A549 (cell line): ENCODE measurements at regions not wholly inside any gene's neighbourhood (a gene's known extent, or its start where the extent isn't known, plus 50 kb on each side); places are given as distances from the start of the nearest gene placed in this dataset.

Source experiments
- ATAC-seq, 2 experiments: fragments of 200-7000 bp in 1 of 2; fragments of >200 bp in 1 of 2; cut with Nextera tagmentation in 1 of 2; cut with Tn5 transposase in 1 of 2; 3 replicates each; pipeline versions ENCODE4 v1.8.0 to v1.9.1; 2018 to 2020; ENCODE audit warnings: mild to moderate bottlenecking in 1 of 2, moderate library complexity in 1 of 2
- CTCF ChIA-PET: fragments of 300-600 bp; sonication (Branson Sonifier 250); formaldehyde crosslinking; extraction: SDS; loops from one replicate; lab custom pipeline; 2021; ENCODE audit warnings: antibody characterized with exemption, inconsistent platforms; lab: Yijun Ruan, JAX
- POLR2A ChIA-PET: fragments of 350-600 bp; formaldehyde crosslinking; extraction: SDS; loops from one replicate; lab custom pipeline; 2021; ENCODE audit warnings: antibody characterized with exemption, inconsistent platforms; lab: Yijun Ruan, JAX
- DNase-seq, 2 experiments: peaks; one replicate each; pipeline versions ENCODE4 v3.0.0 to v3.0.0-alpha.2; 2011 to 2016; ENCODE audit warnings: low read depth in 1 of 2, low spot score in 1 of 2
- FAIRE-seq: peaks from 2 replicates; lab custom pipeline; 2011; peaks lifted over from hg19 to GRCh38; lab: Jason Lieb, UNC
- H3K27ac ChIP-seq, 2 experiments: fragments of >200 bp; sonication (Bioruptor Twin); formaldehyde crosslinking; 3 replicates each; pipeline ENCODE4 v1.5.1; 2016 to 2017
- H3K4me1 ChIP-seq: fragments of >200 bp; sonication (Bioruptor Twin); formaldehyde crosslinking; 3 replicates; pipeline ENCODE4 v1.6.1; 2016
- H3K4me2 ChIP-seq: fragments of >200 bp; sonication (Bioruptor Twin); formaldehyde crosslinking; 3 replicates; pipeline ENCODE4 v1.6.1; 2016
- H3K4me3 ChIP-seq: fragments of >200 bp; sonication (Bioruptor Twin); formaldehyde crosslinking; 3 replicates; pipeline ENCODE4 v1.5.1; 2016
- H3K9me3 ChIP-seq: fragments of >200 bp; sonication (Bioruptor Twin); formaldehyde crosslinking; 3 replicates; pipeline ENCODE4 v1.6.1; 2016
- CHD2 ChIP-seq: fragments of 150-350 bp; IDR thresholded peaks from 2 replicates; pipeline ENCODE4 v1.6.1; 2014; ENCODE audit warnings: low read length; ENCODE audit not compliant: partially characterized antibody
- EHMT2 ChIP-seq: fragments of 200-600 bp; sonication (generic); IDR thresholded peaks from 2 replicates; pipeline ENCODE4 v1.6.1; 2016; ENCODE audit warnings: antibody characterized with exemption, low read depth, mild to moderate bottlenecking, moderate library complexity
- EP300 ChIP-seq, 2 experiments: fragments of >200 bp; sonication (Bioruptor Twin); formaldehyde crosslinking; IDR thresholded peaks; 2 replicates in 1 of 2; 3 replicates in 1 of 2; pipeline ENCODE4 v1.6.1; 2016 to 2017
- ESRRA ChIP-seq: fragments of 150-350 bp; IDR thresholded peaks from 2 replicates; pipeline ENCODE4 v1.6.1; 2014; ENCODE audit warnings: mild to moderate bottlenecking, low read length, borderline replicate concordance
- FOSB ChIP-seq: fragments of 250-450 bp; sonication (Bioruptor Pico); IDR thresholded peaks from 2 replicates; pipeline ENCODE4 v1.5.0; 2020; ENCODE audit warnings: mild to moderate bottlenecking, moderate library complexity
- FOXS1 ChIP-seq: fragments of 250-450 bp; sonication (Bioruptor Pico); IDR thresholded peaks from 2 replicates; pipeline ENCODE4 v1.5.0; 2020; ENCODE audit warnings: mild to moderate bottlenecking, moderate library complexity
- GATA3 ChIP-seq: IDR thresholded peaks from 2 replicates; pipeline ENCODE4 v1.6.1; 2012; ENCODE audit warnings: borderline replicate concordance
- HDAC2 ChIP-seq: fragments of 200-600 bp; sonication (generic); IDR thresholded peaks from 2 replicates; pipeline ENCODE4 v1.6.1; 2016
- HEYL ChIP-seq: fragments of 250-450 bp; sonication (Bioruptor Pico); IDR thresholded peaks from 2 replicates; pipeline ENCODE4 v1.8.0; 2021; ENCODE audit warnings: mild to moderate bottlenecking, moderate library complexity
- HOXA7 ChIP-seq: fragments of 250-450 bp; sonication (Bioruptor Pico); IDR thresholded peaks from 2 replicates; pipeline ENCODE4 v1.5.0; 2020; ENCODE audit warnings: mild to moderate bottlenecking, moderate library complexity
- KDM1A ChIP-seq: fragments of 200-600 bp; sonication (generic); IDR thresholded peaks from 2 replicates; pipeline ENCODE4 v1.6.1; 2016; ENCODE audit warnings: low read depth, mild to moderate bottlenecking
- MYC ChIP-seq: IDR thresholded peaks from 2 replicates; pipeline ENCODE4 v1.6.1; 2012; ENCODE audit warnings: mild to moderate bottlenecking, inconsistent platforms, low read length, improper control_type of control experiment, borderline replicate concordance
- NFE2L2 ChIP-seq: fragments of 150-350 bp; conservative IDR thresholded peaks from 2 replicates; pipeline ENCODE4 v1.6.1; 2014; ENCODE audit warnings: low read length
- RARB ChIP-seq: fragments of 250-450 bp; sonication (Bioruptor Pico); IDR thresholded peaks from 2 replicates; pipeline ENCODE4 v1.8.0; 2021; ENCODE audit warnings: mild to moderate bottlenecking, moderate library complexity
- RCOR1 ChIP-seq: fragments of 150-350 bp; IDR thresholded peaks from 2 replicates; pipeline ENCODE4 v1.6.1; 2014; ENCODE audit warnings: antibody characterized with exemption, low read length, low read depth
- RFX5 ChIP-seq: fragments of 450-650 bp; IDR thresholded peaks from 2 replicates; pipeline ENCODE4 v1.7.1; 2014; ENCODE audit warnings: antibody characterized with exemption, mild to moderate bottlenecking, moderate library complexity
- RNF2 ChIP-seq: fragments of 200-600 bp; sonication (generic); IDR thresholded peaks from 2 replicates; pipeline ENCODE4 v1.6.1; 2016; ENCODE audit warnings: low read depth, mild to moderate bottlenecking, antibody characterized with exemption, moderate library complexity, borderline replicate concordance
- SMC3 ChIP-seq: fragments of >200 bp; sonication (Bioruptor Twin); formaldehyde crosslinking; IDR thresholded peaks from 3 replicates; pipeline ENCODE4 v1.6.1; 2018; ENCODE audit warnings: inconsistent platforms
- TP53 ChIP-seq: fragments of 250-450 bp; sonication (Bioruptor Pico); IDR thresholded peaks from 2 replicates; pipeline ENCODE4 v1.5.0; 2021; ENCODE audit warnings: mild to moderate bottlenecking, moderate library complexity
- ZSCAN20 ChIP-seq: fragments of 250-450 bp; sonication (Bioruptor Pico); IDR thresholded peaks from 2 replicates; pipeline ENCODE4 v1.8.0; 2022; ENCODE audit warnings: mild to moderate bottlenecking, moderate library complexity
- WGBS: methylation state at CpG from one replicate; pipeline ENCODE4 v1.1.6; 2017; ENCODE audit errors: missing lambda C conversion rate; 5-methylcytosine and 5-hydroxymethylcytosine counted together
- TF ChIP-seq, protein P1 (sequence below): fragments of >200 bp; sonication (Bioruptor Twin); formaldehyde crosslinking; IDR thresholded peaks from 3 replicates; pipeline ENCODE4 v1.6.1; 2016
- TF ChIP-seq, protein P2 (sequence below): fragments of 150-350 bp; IDR thresholded peaks from 2 replicates; pipeline ENCODE4 v1.6.1; 2014; ENCODE audit warnings: low read depth, mild to moderate bottlenecking, low read length
- TF ChIP-seq, protein P3 (sequence below): fragments of >200 bp; sonication (Bioruptor Twin); formaldehyde crosslinking; IDR thresholded peaks from 3 replicates; pipeline ENCODE4 v1.5.1; 2016
- TF ChIP-seq, protein P4 (sequence below): IDR thresholded peaks from 2 replicates; pipeline ENCODE4 v1.6.1; 2012
- TF ChIP-seq, protein P5 (sequence below): IDR thresholded peaks from 2 replicates; pipeline ENCODE4 v1.6.1; 2012
- TF ChIP-seq, protein P6 (sequence below): IDR thresholded peaks from 2 replicates; pipeline ENCODE4 v1.6.1; 2012; ENCODE audit warnings: low read depth, borderline replicate concordance

DNA sequence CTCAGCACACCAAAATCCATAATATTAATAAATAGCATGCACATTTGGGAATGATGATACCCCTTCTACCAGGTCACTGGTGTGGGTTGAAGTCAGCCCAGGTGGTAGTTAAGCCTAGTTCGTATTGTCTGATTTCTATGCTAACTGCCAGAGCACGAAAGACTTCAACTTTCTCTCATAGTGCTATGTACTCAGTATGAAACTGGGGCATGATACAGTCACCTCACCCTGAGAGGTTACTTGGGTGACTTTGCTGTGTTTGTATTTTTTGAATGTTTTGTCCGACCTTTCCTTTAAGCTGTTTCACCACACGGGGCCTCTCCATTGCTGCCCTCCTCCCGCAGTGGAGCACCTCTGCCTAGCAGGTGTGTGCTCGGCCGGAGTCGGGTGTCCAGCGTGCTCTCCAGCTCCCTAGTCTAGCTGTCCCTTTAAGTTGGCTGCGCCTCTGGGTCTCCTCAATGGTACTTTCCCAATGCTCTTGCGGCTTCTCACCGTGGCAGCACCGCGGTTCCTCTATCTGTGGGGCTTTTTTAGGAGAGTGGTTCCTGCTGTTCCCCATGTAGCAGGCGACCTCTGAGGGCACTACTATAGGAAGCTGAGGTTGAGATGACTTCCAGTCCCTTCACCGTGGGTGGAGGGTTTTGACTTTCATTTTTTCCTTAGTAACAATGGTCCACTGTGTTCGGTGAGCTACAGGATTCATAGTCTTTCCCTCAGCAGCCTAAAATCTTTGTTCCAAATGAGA lies 524.0 kb upstream of the PFKP start:
- no peak for TF ChIP-seq HEYL (CRISPR knock-in tag)
- no peak for TF ChIP-seq RFX5
- no peak for TF ChIP-seq SMC3
- TF ChIP-seq, protein P1, sequence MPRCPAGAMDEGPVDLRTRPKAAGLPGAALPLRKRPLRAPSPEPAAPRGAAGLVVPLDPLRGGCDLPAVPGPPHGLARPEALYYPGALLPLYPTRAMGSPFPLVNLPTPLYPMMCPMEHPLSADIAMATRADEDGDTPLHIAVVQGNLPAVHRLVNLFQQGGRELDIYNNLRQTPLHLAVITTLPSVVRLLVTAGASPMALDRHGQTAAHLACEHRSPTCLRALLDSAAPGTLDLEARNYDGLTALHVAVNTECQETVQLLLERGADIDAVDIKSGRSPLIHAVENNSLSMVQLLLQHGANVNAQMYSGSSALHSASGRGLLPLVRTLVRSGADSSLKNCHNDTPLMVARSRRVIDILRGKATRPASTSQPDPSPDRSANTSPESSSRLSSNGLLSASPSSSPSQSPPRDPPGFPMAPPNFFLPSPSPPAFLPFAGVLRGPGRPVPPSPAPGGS = no peak
- TF ChIP-seq, protein P2, sequence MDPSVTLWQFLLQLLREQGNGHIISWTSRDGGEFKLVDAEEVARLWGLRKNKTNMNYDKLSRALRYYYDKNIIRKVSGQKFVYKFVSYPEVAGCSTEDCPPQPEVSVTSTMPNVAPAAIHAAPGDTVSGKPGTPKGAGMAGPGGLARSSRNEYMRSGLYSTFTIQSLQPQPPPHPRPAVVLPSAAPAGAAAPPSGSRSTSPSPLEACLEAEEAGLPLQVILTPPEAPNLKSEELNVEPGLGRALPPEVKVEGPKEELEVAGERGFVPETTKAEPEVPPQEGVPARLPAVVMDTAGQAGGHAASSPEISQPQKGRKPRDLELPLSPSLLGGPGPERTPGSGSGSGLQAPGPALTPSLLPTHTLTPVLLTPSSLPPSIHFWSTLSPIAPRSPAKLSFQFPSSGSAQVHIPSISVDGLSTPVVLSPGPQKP = no peak
- TF ChIP-seq NFE2L2 = no peak
- no peak for TF ChIP-seq FOXS1 (CRISPR knock-in tag)
- no peak for TF ChIP-seq EHMT2
- TF ChIP-seq MYC = no peak
- no peak for TF ChIP-seq HDAC2
- no peak for TF ChIP-seq RCOR1
- no peak for TF ChIP-seq KDM1A
- TF ChIP-seq, protein P3, sequence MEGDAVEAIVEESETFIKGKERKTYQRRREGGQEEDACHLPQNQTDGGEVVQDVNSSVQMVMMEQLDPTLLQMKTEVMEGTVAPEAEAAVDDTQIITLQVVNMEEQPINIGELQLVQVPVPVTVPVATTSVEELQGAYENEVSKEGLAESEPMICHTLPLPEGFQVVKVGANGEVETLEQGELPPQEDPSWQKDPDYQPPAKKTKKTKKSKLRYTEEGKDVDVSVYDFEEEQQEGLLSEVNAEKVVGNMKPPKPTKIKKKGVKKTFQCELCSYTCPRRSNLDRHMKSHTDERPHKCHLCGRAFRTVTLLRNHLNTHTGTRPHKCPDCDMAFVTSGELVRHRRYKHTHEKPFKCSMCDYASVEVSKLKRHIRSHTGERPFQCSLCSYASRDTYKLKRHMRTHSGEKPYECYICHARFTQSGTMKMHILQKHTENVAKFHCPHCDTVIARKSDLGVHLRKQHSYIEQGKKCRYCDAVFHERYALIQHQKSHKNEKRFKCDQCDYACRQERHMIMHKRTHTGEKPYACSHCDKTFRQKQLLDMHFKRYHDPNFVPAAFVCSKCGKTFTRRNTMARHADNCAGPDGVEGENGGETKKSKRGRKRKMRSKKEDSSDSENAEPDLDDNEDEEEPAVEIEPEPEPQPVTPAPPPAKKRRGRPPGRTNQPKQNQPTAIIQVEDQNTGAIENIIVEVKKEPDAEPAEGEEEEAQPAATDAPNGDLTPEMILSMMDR = no peak
- TF ChIP-seq, protein P4, sequence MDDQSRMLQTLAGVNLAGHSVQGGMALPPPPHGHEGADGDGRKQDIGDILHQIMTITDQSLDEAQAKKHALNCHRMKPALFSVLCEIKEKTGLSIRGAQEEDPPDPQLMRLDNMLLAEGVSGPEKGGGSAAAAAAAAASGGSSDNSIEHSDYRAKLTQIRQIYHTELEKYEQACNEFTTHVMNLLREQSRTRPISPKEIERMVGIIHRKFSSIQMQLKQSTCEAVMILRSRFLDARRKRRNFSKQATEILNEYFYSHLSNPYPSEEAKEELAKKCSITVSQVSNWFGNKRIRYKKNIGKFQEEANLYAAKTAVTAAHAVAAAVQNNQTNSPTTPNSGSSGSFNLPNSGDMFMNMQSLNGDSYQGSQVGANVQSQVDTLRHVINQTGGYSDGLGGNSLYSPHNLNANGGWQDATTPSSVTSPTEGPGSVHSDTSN = no peak
- TF ChIP-seq TP53 (CRISPR knock-in tag) = no peak
- no peak for TF ChIP-seq ZSCAN20 (CRISPR knock-in tag)
- no peak for TF ChIP-seq FOSB (CRISPR knock-in tag)
- no peak for TF ChIP-seq RARB (CRISPR knock-in tag)
- no peak overlapping the region for H3K27ac ChIP-seq
- DNase-seq (no peak), ATAC-seq (no peak), FAIRE-seq (no peak)
- 27% methylated on average over 17 of the region's 17 CpGs for WGBS
- ChIA-PET CTCF (no interaction called here), POLR2A (no interaction called here)
- no peak overlapping the region for H3K4me2 ChIP-seq
- H3K4me1 ChIP-seq = no peaks in the 10 kb centered on the region
- no peaks in the 10 kb centered on the region for H3K9me3 ChIP-seq
- H3K4me3 ChIP-seq = no peak overlapping the region

DNA sequence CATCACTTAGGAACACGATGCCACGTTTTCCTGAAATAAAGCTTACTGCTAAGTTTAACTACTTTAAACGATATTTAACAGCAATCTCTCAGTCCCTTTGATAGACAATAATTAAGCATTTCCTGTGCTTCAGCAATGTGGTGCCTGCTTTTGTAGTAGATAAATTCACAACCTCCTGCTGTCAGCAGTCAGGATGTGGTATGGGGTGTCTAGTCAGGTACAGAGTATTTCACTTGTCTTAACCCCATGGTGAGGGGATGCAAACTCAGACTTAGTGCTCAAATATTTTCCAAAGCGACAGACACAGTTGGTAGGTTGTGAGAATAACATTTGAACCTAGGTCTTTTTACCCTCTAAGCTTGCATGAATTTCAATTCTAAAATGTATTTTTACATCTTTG lies 526.2 kb upstream of the PFKP start:
- no peak overlapping the region for H3K4me3 ChIP-seq
- POLR2A ChIA-PET = no interaction called here
- FAIRE-seq (no peak), ATAC-seq (no peak), DNase-seq (no peak)
- no peak overlapping the region for H3K4me2 ChIP-seq
- 8% methylated on average over 4 of the region's 4 CpGs for WGBS
- H3K27ac ChIP-seq = no peak overlapping the region
- no peaks in the 10 kb centered on the region for H3K4me1 ChIP-seq
- no peaks in the 10 kb centered on the region for H3K9me3 ChIP-seq
- CTCF ChIA-PET = no interaction called here
- TF ChIP-seq GATA3 (no peak), NFE2L2 (no peak), HEYL (CRISPR knock-in tag) (no peak), HOXA7 (no peak), EP300 (IDR thresholded peaks at IDR 0.05) (no peak), ESRRA (no peak), CHD2 (no peak), RNF2 (no peak)
- TF ChIP-seq, protein P2 = no peak
- TF ChIP-seq, protein P3 = no peak
- TF ChIP-seq, protein P5, sequence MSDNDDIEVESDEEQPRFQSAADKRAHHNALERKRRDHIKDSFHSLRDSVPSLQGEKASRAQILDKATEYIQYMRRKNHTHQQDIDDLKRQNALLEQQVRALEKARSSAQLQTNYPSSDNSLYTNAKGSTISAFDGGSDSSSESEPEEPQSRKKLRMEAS = no peak
- TF ChIP-seq, protein P4 = no peak
- TF ChIP-seq, protein P6, sequence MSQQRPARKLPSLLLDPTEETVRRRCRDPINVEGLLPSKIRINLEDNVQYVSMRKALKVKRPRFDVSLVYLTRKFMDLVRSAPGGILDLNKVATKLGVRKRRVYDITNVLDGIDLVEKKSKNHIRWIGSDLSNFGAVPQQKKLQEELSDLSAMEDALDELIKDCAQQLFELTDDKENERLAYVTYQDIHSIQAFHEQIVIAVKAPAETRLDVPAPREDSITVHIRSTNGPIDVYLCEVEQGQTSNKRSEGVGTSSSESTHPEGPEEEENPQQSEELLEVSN = no peak
